ENCODE measurements at regions not wholly inside any gene's neighbourhood (a gene's known extent, or its start where the extent isn't known, plus 50 kb on each side); places are given as distances from the start of the nearest gene placed in this dataset.

- CTCF ChIA-PET, result interaction anchor here (0.5 to 1.2 kb wide), 5 partner anchors 15 to 1974 kb away, joined by 3 to 6 read pairs (median 4); no protein-coding TSS in a partner anchor
- no TSS peak for BruUV-seq (replicated peaks)
- no peaks in the 10 kb centered on the region for H3K9me3 Mint-ChIP-seq (ENCODE audit: unreplicated experiment)
- H3K4me1 Mint-ChIP-seq (ENCODE audit: insufficient read depth, unreplicated experiment), result peaks cover 6% of the 10 kb centered on the region
- DNase-seq (ENCODE audit: unreplicated experiment), result no peak
- no peaks in the 10 kb centered on the region for H3K36me3 Mint-ChIP-seq (ENCODE audit: insufficient read depth, unreplicated experiment)
- no peak overlapping the region for H3K4me3 Mint-ChIP-seq (ENCODE audit: unreplicated experiment)
- no peak overlapping the region for H3K27ac Mint-ChIP-seq (ENCODE audit: low read depth, unreplicated experiment)
- intact Hi-C loops (cut with micrococcal nuclease), result no loop called here
- H3K27me3 Mint-ChIP-seq (ENCODE audit: insufficient read depth, unreplicated experiment), result peaks cover 32% of the 10 kb centered on the region
- no peak for TF ChIP-seq CTCF (IDR thresholded peaks at IDR 0.05; ENCODE audit: unreplicated experiment)
- POLR2A ChIA-PET, result interaction anchor here (0.7 kb wide), 1 partner anchor 102 kb away, joined by 3 read pairs; no protein-coding TSS in a partner anchor
Observed at GRCh38 chr12:115886666-115887065, 390.8 kb downstream of the MED13L start.

- H3K9me3 Mint-ChIP-seq (ENCODE audit: unreplicated experiment), result no peaks in the 10 kb centered on the region
- intact Hi-C loops (cut with micrococcal nuclease), result no loop called here
- CTCF ChIA-PET, result interaction anchor here (0.6 to 1.0 kb wide), 4 partner anchors 18 to 1139 kb away, joined by 3 to 4 read pairs (median 4); no protein-coding TSS in a partner anchor
- no TSS peak for BruUV-seq (replicated peaks)
- no peak for TF ChIP-seq CTCF (IDR thresholded peaks at IDR 0.05; ENCODE audit: unreplicated experiment)
- no peak for DNase-seq (ENCODE audit: unreplicated experiment)
- H3K36me3 Mint-ChIP-seq (ENCODE audit: insufficient read depth, unreplicated experiment), result no peaks in the 10 kb centered on the region
- POLR2A ChIA-PET, result no interaction called here
- no peak overlapping the region for H3K27ac Mint-ChIP-seq (ENCODE audit: low read depth, unreplicated experiment)
- no peak overlapping the region for H3K4me3 Mint-ChIP-seq (ENCODE audit: unreplicated experiment)
- peaks cover 32% of the 10 kb centered on the region for H3K27me3 Mint-ChIP-seq (ENCODE audit: insufficient read depth, unreplicated experiment)
- H3K4me1 Mint-ChIP-seq (ENCODE audit: insufficient read depth, unreplicated experiment), result peaks cover 6% of the 10 kb centered on the region
Observed at GRCh38 chr12:115885040-115885690, 392.3 kb downstream of the MED13L start.

GRCh38 chr12:115882936-115883335 is 394.6 kb downstream of the MED13L start:
- peaks cover 32% of the 10 kb centered on the region for H3K27me3 Mint-ChIP-seq (ENCODE audit: insufficient read depth, unreplicated experiment)
- H3K27ac Mint-ChIP-seq (ENCODE audit: low read depth, unreplicated experiment), result no peak overlapping the region
- intact Hi-C loops (cut with micrococcal nuclease), result no loop called here
- H3K4me1 Mint-ChIP-seq (ENCODE audit: insufficient read depth, unreplicated experiment), result peaks cover 6% of the 10 kb centered on the region
- ChIA-PET CTCF (no interaction called here), POLR2A (no interaction called here)
- H3K9me3 Mint-ChIP-seq (ENCODE audit: unreplicated experiment), result no peaks in the 10 kb centered on the region
- no peaks in the 10 kb centered on the region for H3K36me3 Mint-ChIP-seq (ENCODE audit: insufficient read depth, unreplicated experiment)
- BruUV-seq (replicated peaks), result no TSS peak
- H3K4me3 Mint-ChIP-seq (ENCODE audit: unreplicated experiment), result no peak overlapping the region
- TF ChIP-seq CTCF (IDR thresholded peaks at IDR 0.05; ENCODE audit: unreplicated experiment), result no peak
- no peak for DNase-seq (ENCODE audit: unreplicated experiment)

- TF ChIP-seq CTCF (IDR thresholded peaks at IDR 0.05; ENCODE audit: unreplicated experiment), result no peak
- BruUV-seq (replicated peaks), result no TSS peak
- H3K9me3 Mint-ChIP-seq (ENCODE audit: unreplicated experiment), result no peaks in the 10 kb centered on the region
- DNase-seq (ENCODE audit: unreplicated experiment), result no peak
- H3K36me3 Mint-ChIP-seq (ENCODE audit: insufficient read depth, unreplicated experiment), result no peaks in the 10 kb centered on the region
- ChIA-PET POLR2A (no interaction called here), CTCF (interaction anchor here (2.4 kb wide), 1 partner anchor 38 kb away, joined by 8 read pairs; no protein-coding TSS in a partner anchor)
- no peak overlapping the region for H3K27ac Mint-ChIP-seq (ENCODE audit: low read depth, unreplicated experiment)
- intact Hi-C loops (cut with micrococcal nuclease), result no loop called here
- no peaks in the 10 kb centered on the region for H3K4me1 Mint-ChIP-seq (ENCODE audit: insufficient read depth, unreplicated experiment)
- no peak overlapping the region for H3K4me3 Mint-ChIP-seq (ENCODE audit: unreplicated experiment)
- peaks cover 22% of the 10 kb centered on the region for H3K27me3 Mint-ChIP-seq (ENCODE audit: insufficient read depth, unreplicated experiment)
Observed at GRCh38 chr12:115880238-115880637, 397.3 kb downstream of the MED13L start.
